Astrocyte of the spinal cord (primary cell): ENCODE measurements at regions not wholly inside any gene's neighbourhood (a gene's known extent, or its start where the extent isn't known, plus 50 kb on each side); places are given as distances from the start of the nearest gene placed in this dataset.

Source experiments
- DNase-seq: peaks from one replicate; pipeline ENCODE4 v3.0.0; 2011; ENCODE audit warnings: low read depth, low spot score
- H3K4me3 ChIP-seq: 2 replicates; pipeline ENCODE4 v1.5.1; 2011; ENCODE audit warnings: low read depth, mild to moderate bottlenecking, low read length, moderate library complexity
- CTCF ChIP-seq: IDR thresholded peaks from 2 replicates; pipeline ENCODE4 v1.5.1; 2012; ENCODE audit warnings: low read depth, mild to moderate bottlenecking, low read length, inconsistent platforms
- in situ Hi-C: cut with HindIII; loops from 2 replicates; pipeline ENCODE4 v1.10.0; 2017; ENCODE audit warnings: low sequenced_read_pairs

- in situ Hi-C loops = no loop called here
- DNase-seq = no peak
- no peak overlapping the region for H3K4me3 ChIP-seq
- no peak for TF ChIP-seq CTCF
Observed at GRCh38 chr7:54858008-54858692, 99.1 kb upstream of the SEC61G start.

- in situ Hi-C loops = no loop called here
- no peak overlapping the region for H3K4me3 ChIP-seq
- no peak for TF ChIP-seq CTCF
- DNase-seq = no peak
Observed at GRCh38 chr7:54859066-54859465, 100.1 kb upstream of the SEC61G start.

DNA sequence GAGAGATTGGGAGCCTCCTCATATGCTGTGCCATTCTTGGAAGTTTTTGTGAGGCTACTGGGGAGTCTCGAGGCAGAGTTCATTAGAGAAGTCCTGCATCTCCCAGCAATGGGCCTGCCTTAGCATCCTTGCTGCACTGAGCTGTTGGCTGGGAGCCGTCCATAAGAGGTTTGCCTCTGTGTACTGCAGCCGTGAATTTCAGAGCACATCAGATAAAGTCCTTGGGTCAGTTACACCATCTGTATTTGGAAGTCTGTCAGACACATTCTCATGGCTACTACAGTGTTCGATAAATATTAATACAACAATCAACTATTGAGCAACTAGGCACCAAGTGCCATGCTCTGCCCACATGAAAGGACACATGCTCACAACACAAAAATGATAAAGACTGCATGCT is 100.5 kb upstream of the SEC61G start:
- in situ Hi-C loops = no loop called here
- DNase-seq = no peak
- TF ChIP-seq CTCF = no peak
- no peak overlapping the region for H3K4me3 ChIP-seq

DNA sequence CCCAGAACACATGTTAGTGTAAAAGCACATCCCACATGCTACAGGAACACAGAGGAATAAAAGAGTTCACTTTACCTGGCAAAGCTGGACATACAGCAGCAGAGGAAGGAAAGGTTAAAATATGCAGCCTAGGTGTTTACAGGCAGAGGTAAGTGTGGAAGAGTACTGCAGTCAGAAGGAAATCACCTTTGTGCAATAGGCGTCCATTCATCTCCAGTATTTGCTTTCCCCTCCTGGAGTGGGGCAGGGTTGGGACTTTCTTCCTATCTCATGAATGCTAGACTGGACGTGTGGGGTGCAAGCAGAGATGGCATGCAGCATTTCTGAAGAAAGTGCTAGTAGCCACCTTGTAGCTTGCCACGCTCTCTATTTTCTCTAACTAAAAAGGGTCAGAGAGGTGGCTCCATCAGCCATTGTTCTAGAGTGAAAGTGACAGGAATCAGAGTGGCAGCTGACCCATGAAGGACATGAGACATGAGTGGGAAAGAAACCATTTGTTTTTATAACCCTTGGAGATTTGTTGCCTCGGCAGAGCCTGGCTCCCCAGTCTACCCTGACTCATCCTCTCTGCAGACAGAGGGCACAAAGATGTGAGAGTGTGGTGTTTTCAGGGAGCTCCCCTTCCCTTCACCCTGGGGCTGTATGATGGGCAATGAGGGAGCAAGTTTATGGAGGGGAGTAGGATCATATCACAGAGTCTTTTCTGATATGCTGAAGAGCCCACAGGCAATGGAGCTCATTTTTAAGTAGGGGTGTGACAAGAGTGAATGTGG is 101.2 kb upstream of the SEC61G start:
- no peak overlapping the region for H3K4me3 ChIP-seq
- TF ChIP-seq CTCF = no peak
- in situ Hi-C loops = no loop called here
- DNase-seq = no peak

GRCh38 chr7:54860843-54861242 is 101.8 kb upstream of the SEC61G start:
- H3K4me3 ChIP-seq = no peak overlapping the region
- no peak for DNase-seq
- TF ChIP-seq CTCF = no peak
- in situ Hi-C loops = no loop called here

DNA sequence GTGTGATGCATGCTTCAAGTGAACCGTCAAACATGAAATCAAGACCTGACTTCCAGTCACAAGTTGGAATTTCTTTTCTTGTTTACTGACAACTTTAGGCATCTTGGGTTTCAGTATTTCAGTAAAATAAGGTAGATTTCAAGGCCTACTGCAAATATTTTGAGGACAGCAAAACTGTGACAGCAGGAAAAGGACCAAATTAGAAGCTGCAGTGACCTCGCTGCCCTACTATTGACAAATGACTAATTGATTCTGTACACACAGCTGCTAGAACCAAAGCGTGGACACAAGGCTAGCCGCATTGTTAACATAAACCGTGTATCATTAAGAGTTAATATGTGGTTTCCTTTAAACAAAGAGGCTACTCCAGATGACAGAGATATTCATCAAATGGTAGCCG is 105.7 kb upstream of the SEC61G start:
- no peak for TF ChIP-seq CTCF
- in situ Hi-C loops = no loop called here
- DNase-seq = no peak
- H3K4me3 ChIP-seq = no peak overlapping the region
